ENCODE measurements at regions not wholly inside any gene's neighbourhood (a gene's known extent, or its start where the extent isn't known, plus 50 kb on each side); places are given as distances from the start of the nearest gene placed in this dataset.

- FAIRE-seq = peak; percentile 5
- no peak for TF ChIP-seq EZH2 (IDR thresholded peaks at IDR 0.05; ENCODE audit: low read length)
- no peak for TF ChIP-seq CTCF (optimal IDR thresholded peaks at IDR 0.05 in 1 of 3, IDR thresholded peaks at IDR 0.05 in 1 of 3, conservative IDR thresholded peaks at IDR 0.05 in 1 of 3; ENCODE audit: extremely low read depth in 1 of 3, insufficient read depth in 2 of 3, low read length in 3 of 3)
- Histone ChIP-seq H4K20me1 (ENCODE audit: control insufficient read depth, extremely low read depth, insufficient read depth, low read length) (no peaks in the 10 kb centered on the region), H3K9ac (ENCODE audit: control insufficient read depth, extremely low read depth, insufficient read depth, low read length) (peak overlapping the region; percentile 73), H3K4me1 (ENCODE audit: control insufficient read depth, extremely low read depth, insufficient read depth, low read length) (peaks cover 62% of the 10 kb centered on the region), H3K4me3 (ENCODE audit: control insufficient read depth in 2 of 3, extremely low read depth in 1 of 3, insufficient read depth in 2 of 3, low read depth in 1 of 3, low read length in 3 of 3) (peak overlapping the region in 2 of 3 experiments; percentile 13 to 49), H3K9me1 (ENCODE audit: control insufficient read depth, extremely low read depth, insufficient read depth, low read length) (no peaks in the 10 kb centered on the region), H2AFZ (ENCODE audit: control insufficient read depth, low read length) (peak overlapping the region; percentile 31), H3K9me3 (ENCODE audit: control insufficient read depth, low read depth, low read length) (no peaks in the 10 kb centered on the region), H3K36me3 (ENCODE audit: control insufficient read depth in 2 of 2, extremely low read depth in 1 of 2, insufficient read depth in 2 of 2, low read length in 2 of 2) (no peaks in the 10 kb centered on the region), H3K27me3 (ENCODE audit: control insufficient read depth, extremely low read depth, insufficient read depth, low read length) (no peaks in the 10 kb centered on the region), H3K27ac (ENCODE audit: control insufficient read depth, insufficient read depth, low read length) (peak overlapping the region; percentile 79), H3K79me2 (ENCODE audit: control insufficient read depth, insufficient read depth, low read length) (no peaks in the 10 kb centered on the region), H3K4me2 (ENCODE audit: control insufficient read depth, extremely low read depth, insufficient read depth, low read depth, low read length) (peak overlapping the region; percentile 70)
- dilution Hi-C loops (cut with MboI; ENCODE audit: extremely low pct_ligation_motif_present, low sequenced_read_pairs) = no loop called here
- no peak for DNase-seq (ENCODE audit: low read depth, low spot score)
These were observed 86.2 kb upstream of the ARHGAP29 start for GRCh38 chr1:94323311-94324177.

- peak; percentile 87 for FAIRE-seq
- no peaks in the 10 kb centered on the region for H3K36me3 ChIP-seq (ENCODE audit: control insufficient read depth in 2 of 2, extremely low read depth in 1 of 2, insufficient read depth in 2 of 2, low read length in 2 of 2)
- no peaks in the 10 kb centered on the region for H4K20me1 ChIP-seq (ENCODE audit: control insufficient read depth, extremely low read depth, insufficient read depth, low read length)
- peak overlapping the region in 1 of 3 experiments; percentile 4 for H3K4me3 ChIP-seq (ENCODE audit: control insufficient read depth in 2 of 3, extremely low read depth in 1 of 3, insufficient read depth in 2 of 3, low read depth in 1 of 3, low read length in 3 of 3)
- peak overlapping the region; percentile 79 for H3K27ac ChIP-seq (ENCODE audit: control insufficient read depth, insufficient read depth, low read length)
- no peaks in the 10 kb centered on the region for H3K9me3 ChIP-seq (ENCODE audit: control insufficient read depth, low read depth, low read length)
- H3K9me1 ChIP-seq (ENCODE audit: control insufficient read depth, extremely low read depth, insufficient read depth, low read length) = no peaks in the 10 kb centered on the region
- no peaks in the 10 kb centered on the region for H3K79me2 ChIP-seq (ENCODE audit: control insufficient read depth, insufficient read depth, low read length)
- DNase-seq (ENCODE audit: low read depth, low spot score) = no peak
- H3K4me1 ChIP-seq (ENCODE audit: control insufficient read depth, extremely low read depth, insufficient read depth, low read length) = peaks cover 59% of the 10 kb centered on the region
- peak overlapping the region; percentile 73 for H3K9ac ChIP-seq (ENCODE audit: control insufficient read depth, extremely low read depth, insufficient read depth, low read length)
- H3K4me2 ChIP-seq (ENCODE audit: control insufficient read depth, extremely low read depth, insufficient read depth, low read depth, low read length) = peak overlapping the region; percentile 22
- TF ChIP-seq EZH2 (IDR thresholded peaks at IDR 0.05; ENCODE audit: low read length) (no peak), CTCF (optimal IDR thresholded peaks at IDR 0.05 in 1 of 3, IDR thresholded peaks at IDR 0.05 in 1 of 3, conservative IDR thresholded peaks at IDR 0.05 in 1 of 3; ENCODE audit: extremely low read depth in 1 of 3, insufficient read depth in 2 of 3, low read length in 3 of 3) (peak in 2 of 3 experiments; percentile 16 to 68)
- dilution Hi-C loops (cut with MboI; ENCODE audit: extremely low pct_ligation_motif_present, low sequenced_read_pairs) = no loop called here
- peak overlapping the region; percentile 41 for H2AFZ ChIP-seq (ENCODE audit: control insufficient read depth, low read length)
- H3K27me3 ChIP-seq (ENCODE audit: control insufficient read depth, extremely low read depth, insufficient read depth, low read length) = no peaks in the 10 kb centered on the region
These were observed 85.3 kb upstream of the ARHGAP29 start for GRCh38 chr1:94322696-94323095.

Measured in keratinocyte (primary cell).